ENCODE measurements at regions not wholly inside any gene's neighbourhood (a gene's known extent, or its start where the extent isn't known, plus 50 kb on each side); places are given as distances from the start of the nearest gene placed in this dataset.

DNA sequence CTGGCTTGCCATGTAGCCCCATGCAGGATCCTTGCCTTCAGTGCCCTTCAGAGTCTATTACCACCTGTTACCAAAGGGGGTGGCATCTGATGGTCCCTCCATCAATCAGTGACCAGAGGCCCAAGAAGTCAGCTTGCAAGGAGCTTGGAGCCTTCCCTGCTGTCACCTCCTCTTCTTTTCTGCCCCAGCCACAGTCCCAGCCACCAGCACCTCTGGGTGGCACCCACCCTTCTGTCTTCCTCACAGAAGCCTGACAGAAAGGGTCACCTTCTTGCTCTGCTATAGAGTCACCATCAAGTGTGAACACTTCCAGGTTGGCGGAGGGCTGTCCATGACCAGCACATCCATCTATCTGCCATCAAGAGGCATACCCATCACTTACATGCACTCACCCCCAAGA is 203.2 kb downstream of the SALL1 start:
- Mint-ChIP-seq H3K4me1 (no peaks in the 10 kb centered on the region), H3K9me3 (no peaks in the 10 kb centered on the region), H3K27ac (no peak overlapping the region), H3K36me3 (no peaks in the 10 kb centered on the region), H3K27me3 (peaks cover 0 to 4% of the 10 kb centered on the region in 2 donors), H3K4me3 (no peak overlapping the region)
- Histone ChIP-seq H3K4me3 (ENCODE audit: low read length) (no peak overlapping the region), H3K27me3 (ENCODE audit: insufficient read depth, low read length, poor library complexity, severe bottlenecking) (no peaks in the 10 kb centered on the region), H3K4me1 (ENCODE audit: insufficient read depth, low read length) (no peaks in the 10 kb centered on the region), H3K36me3 (ENCODE audit: insufficient read depth, low read length) (no peaks in the 10 kb centered on the region), H3K27ac (ENCODE audit: low read depth, low read length) (no peak overlapping the region), H3K9me3 (ENCODE audit: low read length) (no peaks in the 10 kb centered on the region)
- ChIA-PET CTCF (no interaction called here), POLR2A (no interaction called here)
- DNase-seq: no peak

DNA sequence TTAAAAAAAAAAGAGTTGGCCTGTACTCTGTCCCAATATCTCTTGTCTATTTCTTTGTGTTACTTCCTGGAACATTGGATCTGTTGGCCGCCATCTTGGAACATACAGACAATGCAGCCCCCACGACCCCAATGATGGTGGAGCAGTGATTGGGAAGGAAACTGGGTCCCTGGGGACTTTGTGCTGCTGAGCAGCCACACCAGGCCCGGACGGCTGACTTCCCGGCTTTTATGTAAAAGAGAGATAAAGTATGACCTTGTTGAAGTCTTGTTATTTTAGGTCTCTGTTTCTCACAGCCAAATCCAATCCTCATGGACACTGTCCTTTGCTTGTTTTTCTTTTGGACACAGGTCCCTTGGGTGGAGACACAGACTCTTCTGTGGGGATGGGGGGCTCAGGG is 204.5 kb downstream of the SALL1 start:
- Mint-ChIP-seq H3K36me3 (no peaks in the 10 kb centered on the region), H3K27ac (no peak overlapping the region), H3K4me3 (no peak overlapping the region), H3K9me3 (no peaks in the 10 kb centered on the region), H3K4me1 (no peaks in the 10 kb centered on the region), H3K27me3 (peaks cover 3 to 4% of the 10 kb centered on the region in 2 donors)
- ChIA-PET POLR2A (no interaction called here), CTCF (no interaction called here)
- Histone ChIP-seq H3K36me3 (ENCODE audit: insufficient read depth, low read length) (no peaks in the 10 kb centered on the region), H3K4me1 (ENCODE audit: insufficient read depth, low read length) (no peaks in the 10 kb centered on the region), H3K27ac (ENCODE audit: low read depth, low read length) (no peak overlapping the region), H3K4me3 (ENCODE audit: low read length) (no peak overlapping the region), H3K27me3 (ENCODE audit: insufficient read depth, low read length, poor library complexity, severe bottlenecking) (no peaks in the 10 kb centered on the region), H3K9me3 (ENCODE audit: low read length) (no peaks in the 10 kb centered on the region)
- DNase-seq: no peak

DNA sequence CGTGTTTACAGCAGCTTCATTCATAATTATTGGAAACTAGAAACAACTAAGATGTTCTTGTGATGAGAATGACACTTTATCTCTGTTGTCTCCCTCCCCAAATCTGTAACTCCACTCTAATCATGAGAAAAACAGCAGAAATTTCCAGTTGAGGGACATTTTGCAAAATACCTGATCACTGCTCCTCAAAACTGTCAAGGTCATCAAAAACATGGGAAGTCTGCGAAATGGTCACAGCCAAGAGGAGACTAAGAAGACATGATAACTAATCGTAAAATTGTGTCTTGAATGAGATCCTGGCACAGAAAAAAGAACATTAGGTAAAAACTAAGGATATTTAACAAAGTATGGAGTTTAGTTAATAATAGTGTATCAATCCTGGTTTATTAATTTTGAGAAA is 204.2 kb downstream of the CYLD start:
- H3K36me3 Mint-ChIP-seq: no peaks in the 10 kb centered on the region
- Histone ChIP-seq H3K27me3 (ENCODE audit: insufficient read depth, low read length, poor library complexity, severe bottlenecking) (no peaks in the 10 kb centered on the region), H3K36me3 (ENCODE audit: insufficient read depth, low read length) (no peaks in the 10 kb centered on the region), H3K27ac (ENCODE audit: low read depth, low read length) (no peak overlapping the region), H3K4me3 (ENCODE audit: low read length) (no peak overlapping the region), H3K4me1 (ENCODE audit: insufficient read depth, low read length) (no peaks in the 10 kb centered on the region), H3K9me3 (ENCODE audit: low read length) (no peaks in the 10 kb centered on the region)
- no peaks in the 10 kb centered on the region for H3K4me1 Mint-ChIP-seq
- DNase-seq: no peak
- H3K9me3 Mint-ChIP-seq: no peaks in the 10 kb centered on the region
- ChIA-PET CTCF (no interaction called here), POLR2A (no interaction called here)
- H3K27me3 Mint-ChIP-seq: peaks cover 4% of the 10 kb centered on the region in 2 donors
- no peak overlapping the region for H3K4me3 Mint-ChIP-seq
- no peak overlapping the region for H3K27ac Mint-ChIP-seq

DNA sequence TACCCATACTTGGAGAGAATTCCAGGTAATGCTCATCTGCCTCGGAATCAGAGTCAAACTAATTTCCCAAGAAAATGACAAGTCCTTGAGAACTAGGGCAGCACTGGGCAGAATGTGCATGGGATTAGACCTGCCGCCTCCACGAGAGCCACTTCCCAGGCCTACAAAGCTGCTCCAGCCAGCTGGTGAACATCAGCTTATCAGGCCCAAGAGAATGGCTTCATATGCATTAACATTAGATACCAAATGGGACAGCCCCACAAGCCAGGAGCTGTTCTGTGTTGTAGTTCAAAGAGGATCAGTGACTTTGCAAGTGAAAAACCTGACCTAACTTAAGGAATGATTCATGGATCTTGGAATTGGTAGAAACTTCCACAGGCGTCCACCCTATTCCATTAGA is 203.3 kb downstream of the CYLD start:
- ChIA-PET CTCF (no interaction called here), POLR2A (no interaction called here)
- H3K27me3 Mint-ChIP-seq: peaks cover 4 to 7% of the 10 kb centered on the region in 2 donors
- H3K27ac Mint-ChIP-seq: no peak overlapping the region
- no peaks in the 10 kb centered on the region for H3K9me3 Mint-ChIP-seq
- Histone ChIP-seq H3K4me3 (ENCODE audit: low read length) (no peak overlapping the region), H3K27ac (ENCODE audit: low read depth, low read length) (no peak overlapping the region), H3K36me3 (ENCODE audit: insufficient read depth, low read length) (no peaks in the 10 kb centered on the region), H3K9me3 (ENCODE audit: low read length) (no peaks in the 10 kb centered on the region), H3K4me1 (ENCODE audit: insufficient read depth, low read length) (no peaks in the 10 kb centered on the region), H3K27me3 (ENCODE audit: insufficient read depth, low read length, poor library complexity, severe bottlenecking) (no peaks in the 10 kb centered on the region)
- no peak overlapping the region for H3K4me3 Mint-ChIP-seq
- no peak for DNase-seq
- no peaks in the 10 kb centered on the region for H3K36me3 Mint-ChIP-seq
- no peaks in the 10 kb centered on the region for H3K4me1 Mint-ChIP-seq

DNA sequence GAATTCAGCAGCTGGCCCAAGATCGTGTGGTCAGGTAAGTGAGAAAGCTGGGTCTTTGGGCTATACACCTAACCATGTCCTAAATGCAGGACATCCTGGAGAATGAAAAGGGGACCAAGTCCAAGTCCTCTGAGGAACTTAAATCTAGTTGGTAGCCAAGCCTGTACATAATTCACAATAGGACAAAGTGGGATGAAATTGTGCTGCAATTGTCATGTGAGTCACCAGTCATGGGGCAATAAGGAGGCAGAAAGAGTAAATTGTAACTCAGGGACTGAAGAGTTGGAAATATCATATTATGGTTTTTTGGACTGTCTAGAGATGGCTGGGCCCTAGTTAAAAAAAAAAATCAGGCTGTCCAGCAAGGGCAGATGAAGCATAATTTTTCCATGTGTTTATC is 202.6 kb downstream of the CYLD start:
- Mint-ChIP-seq H3K27me3 (peaks cover 6 to 7% of the 10 kb centered on the region in 2 donors), H3K4me3 (no peak overlapping the region), H3K36me3 (no peaks in the 10 kb centered on the region), H3K4me1 (no peaks in the 10 kb centered on the region), H3K27ac (no peak overlapping the region), H3K9me3 (no peaks in the 10 kb centered on the region)
- ChIA-PET POLR2A (no interaction called here), CTCF (no interaction called here)
- Histone ChIP-seq H3K36me3 (ENCODE audit: insufficient read depth, low read length) (no peaks in the 10 kb centered on the region), H3K27me3 (ENCODE audit: insufficient read depth, low read length, poor library complexity, severe bottlenecking) (no peaks in the 10 kb centered on the region), H3K27ac (ENCODE audit: low read depth, low read length) (no peak overlapping the region), H3K4me3 (ENCODE audit: low read length) (no peak overlapping the region), H3K4me1 (ENCODE audit: insufficient read depth, low read length) (no peaks in the 10 kb centered on the region), H3K9me3 (ENCODE audit: low read length) (no peaks in the 10 kb centered on the region)
- no peak for DNase-seq

DNA sequence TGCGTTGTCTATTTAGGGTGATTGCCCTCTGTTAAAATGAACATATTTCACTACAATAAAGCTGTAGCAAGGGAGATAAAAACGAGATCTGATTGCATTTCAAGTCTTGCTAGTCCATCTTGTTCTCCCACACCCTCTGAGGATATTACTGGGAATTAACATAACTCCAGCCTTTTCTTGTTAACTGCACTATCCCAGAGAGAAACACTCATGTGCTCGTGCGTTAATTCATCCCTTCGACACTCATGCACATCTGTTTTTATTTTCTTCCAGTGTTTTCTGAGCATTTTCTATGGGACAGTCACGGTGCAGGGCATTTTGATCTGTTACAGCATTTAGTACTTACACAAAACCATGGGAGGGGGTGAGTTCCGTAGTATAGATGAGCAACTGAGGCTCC is 202.1 kb downstream of the CYLD start:
- CTCF ChIA-PET: no interaction called here
- POLR2A ChIA-PET: no interaction called here
- H3K4me1 Mint-ChIP-seq: no peaks in the 10 kb centered on the region
- Histone ChIP-seq H3K27ac (ENCODE audit: low read depth, low read length) (no peak overlapping the region), H3K4me1 (ENCODE audit: insufficient read depth, low read length) (no peaks in the 10 kb centered on the region), H3K36me3 (ENCODE audit: insufficient read depth, low read length) (no peaks in the 10 kb centered on the region), H3K27me3 (ENCODE audit: insufficient read depth, low read length, poor library complexity, severe bottlenecking) (no peaks in the 10 kb centered on the region), H3K4me3 (ENCODE audit: low read length) (no peak overlapping the region), H3K9me3 (ENCODE audit: low read length) (no peaks in the 10 kb centered on the region)
- H3K36me3 Mint-ChIP-seq: no peaks in the 10 kb centered on the region
- H3K27ac Mint-ChIP-seq: no peak overlapping the region
- H3K4me3 Mint-ChIP-seq: no peak overlapping the region
- peaks cover 7% of the 10 kb centered on the region in 2 donors for H3K27me3 Mint-ChIP-seq
- no peak for DNase-seq
- no peaks in the 10 kb centered on the region for H3K9me3 Mint-ChIP-seq

DNA sequence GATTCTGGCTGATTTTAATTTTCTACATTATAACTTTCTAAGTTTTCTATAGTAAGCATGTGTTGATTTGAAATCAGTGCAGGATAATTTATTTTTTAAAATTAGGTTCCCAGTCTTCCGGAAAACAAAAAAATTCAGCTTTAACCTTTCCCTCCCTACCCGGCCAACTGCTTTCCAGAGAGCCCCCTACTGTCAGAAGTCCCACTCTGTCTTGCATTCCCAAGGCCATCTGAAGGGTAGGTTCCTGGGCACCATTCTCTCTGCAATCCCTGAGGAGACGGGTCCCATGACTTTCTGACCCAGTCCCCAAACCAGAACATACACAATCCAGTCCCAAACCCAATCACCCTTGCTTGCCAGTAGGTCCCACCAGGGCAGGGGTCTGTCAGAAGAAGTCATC is 200.3 kb downstream of the CYLD start:
- H3K27me3 ChIP-seq (ENCODE audit: insufficient read depth, low read length, poor library complexity, severe bottlenecking): no peaks in the 10 kb centered on the region
- Mint-ChIP-seq H3K4me3 (no peak overlapping the region), H3K27ac (no peak overlapping the region), H3K27me3 (peaks cover 6 to 15% of the 10 kb centered on the region in 2 donors), H3K36me3 (no peaks in the 10 kb centered on the region), H3K9me3 (no peaks in the 10 kb centered on the region), H3K4me1 (no peaks in the 10 kb centered on the region)
- no peak overlapping the region for H3K4me3 ChIP-seq (ENCODE audit: low read length)
- no peak overlapping the region for H3K27ac ChIP-seq (ENCODE audit: low read depth, low read length)
- no peak for DNase-seq
- POLR2A ChIA-PET: no interaction called here
- H3K4me1 ChIP-seq (ENCODE audit: insufficient read depth, low read length): no peaks in the 10 kb centered on the region
- no peaks in the 10 kb centered on the region for H3K36me3 ChIP-seq (ENCODE audit: insufficient read depth, low read length)
- no peaks in the 10 kb centered on the region for H3K9me3 ChIP-seq (ENCODE audit: low read length)
- CTCF ChIA-PET: no interaction called here

DNA sequence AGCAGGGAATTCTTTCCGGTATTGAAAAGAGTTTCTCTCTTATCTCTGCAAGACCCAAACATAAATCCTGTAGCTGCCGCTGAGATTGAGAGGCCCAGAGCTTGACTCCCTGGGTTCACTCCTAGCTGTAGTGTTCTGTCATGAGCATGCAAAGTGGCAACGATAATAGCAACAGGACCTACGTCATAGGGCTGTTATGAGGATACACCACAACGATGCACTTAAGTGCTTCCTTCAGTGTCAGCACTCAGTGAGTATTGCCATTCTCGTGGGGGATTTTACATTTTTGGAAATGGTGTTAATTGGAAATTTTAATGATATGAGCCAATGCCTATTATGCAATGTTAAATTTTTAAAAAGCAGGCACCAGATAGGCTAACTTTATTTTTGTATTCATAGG is 199.8 kb downstream of the CYLD start:
- Mint-ChIP-seq H3K9me3 (no peaks in the 10 kb centered on the region), H3K4me3 (no peak overlapping the region), H3K27ac (no peak overlapping the region), H3K27me3 (peaks cover 7 to 20% of the 10 kb centered on the region in 2 donors), H3K4me1 (no peaks in the 10 kb centered on the region), H3K36me3 (no peaks in the 10 kb centered on the region)
- Histone ChIP-seq H3K27ac (ENCODE audit: low read depth, low read length) (no peak overlapping the region), H3K27me3 (ENCODE audit: insufficient read depth, low read length, poor library complexity, severe bottlenecking) (no peaks in the 10 kb centered on the region), H3K9me3 (ENCODE audit: low read length) (no peaks in the 10 kb centered on the region), H3K36me3 (ENCODE audit: insufficient read depth, low read length) (no peaks in the 10 kb centered on the region), H3K4me3 (ENCODE audit: low read length) (no peak overlapping the region), H3K4me1 (ENCODE audit: insufficient read depth, low read length) (no peaks in the 10 kb centered on the region)
- DNase-seq: no peak
- CTCF ChIA-PET: no interaction called here
- POLR2A ChIA-PET: no interaction called here

DNA sequence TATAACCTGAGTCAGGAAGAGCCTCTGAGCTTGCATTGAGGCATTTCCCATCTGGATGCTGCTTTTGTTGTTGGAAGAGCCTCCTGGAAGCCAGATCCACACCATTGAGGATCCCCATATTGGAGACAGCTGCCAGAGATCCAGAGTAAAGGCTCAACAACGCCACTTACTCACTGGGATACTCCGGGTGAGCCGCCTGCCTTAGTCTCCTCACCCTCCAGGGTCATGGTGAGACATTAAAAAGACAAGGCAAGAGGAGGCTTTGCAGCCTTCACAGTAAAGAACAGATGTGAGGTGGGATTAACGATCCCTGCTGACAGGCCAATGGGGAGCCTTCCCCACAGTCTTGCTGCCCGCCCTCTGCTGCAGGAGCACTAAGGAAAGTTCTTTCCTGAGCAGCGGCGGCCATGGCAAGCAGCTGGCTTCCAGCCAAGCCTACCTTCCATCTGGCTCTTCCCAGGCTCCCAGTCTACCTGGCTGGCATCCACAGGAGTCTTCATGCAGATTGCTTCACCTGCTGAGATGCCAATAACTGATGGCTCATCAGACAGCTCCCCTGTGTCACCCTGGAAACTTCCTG is 198.5 kb downstream of the CYLD start:
- DNase-seq: no peak
- Mint-ChIP-seq H3K9me3 (no peaks in the 10 kb centered on the region), H3K36me3 (no peaks in the 10 kb centered on the region), H3K27ac (no peak overlapping the region), H3K4me1 (no peaks in the 10 kb centered on the region), H3K27me3 (peaks cover 7 to 28% of the 10 kb centered on the region in 2 donors), H3K4me3 (no peak overlapping the region)
- Histone ChIP-seq H3K4me1 (ENCODE audit: insufficient read depth, low read length) (no peaks in the 10 kb centered on the region), H3K9me3 (ENCODE audit: low read length) (no peaks in the 10 kb centered on the region), H3K27me3 (ENCODE audit: insufficient read depth, low read length, poor library complexity, severe bottlenecking) (no peaks in the 10 kb centered on the region), H3K4me3 (ENCODE audit: low read length) (no peak overlapping the region), H3K36me3 (ENCODE audit: insufficient read depth, low read length) (no peaks in the 10 kb centered on the region), H3K27ac (ENCODE audit: low read depth, low read length) (no peak overlapping the region)
- ChIA-PET POLR2A (no interaction called here), CTCF (no interaction called here)
